A673 (cell line): ENCODE measurements at regions not wholly inside any gene's neighbourhood (a gene's known extent, or its start where the extent isn't known, plus 50 kb on each side); places are given as distances from the start of the nearest gene placed in this dataset.
"Not testable (repeated sequence)": the region's sequence is repeated elsewhere in the genome, so short reads cannot be mapped to it uniquely, and the experiment has no call there.

Experiments used
- BruUV-seq: library from RNA; stranded (reverse); fragments of 400-500 nt; replicated peaks from 2 replicates; lab custom pipeline; 2021; lab: Mats Ljungman, UMichigan
- CTCF ChIA-PET: fragments of 300-600 bp; sonication (Branson Sonifier 250); formaldehyde crosslinking; loops from one replicate; lab custom pipeline; 2022; ENCODE audit warnings: antibody characterized with exemption; lab: Charles Lee
- POLR2A ChIA-PET: fragments of 300-600 bp; sonication (Branson Sonifier 250); formaldehyde crosslinking; loops from one replicate; lab custom pipeline; 2022; ENCODE audit warnings: antibody characterized with exemption; ENCODE audit not compliant: low non-redundant PET; lab: Charles Lee
- DNase-seq: peaks from one replicate; pipeline ENCODE4 v3.0.0-alpha.2; 2015; ENCODE audit warnings: low spot score
- H3K27ac ChIP-seq: fragments of 200-600 bp; sonication (generic); 2 replicates; pipeline ENCODE4 v1.5.1; 2016; ENCODE audit warnings: mixed run types, low read depth, mild to moderate bottlenecking, mixed read lengths, antibody characterized with exemption, low read length; ENCODE audit not compliant: poor library complexity, severe bottlenecking
- H3K27me3 ChIP-seq: fragments of 200-600 bp; sonication (generic); replicated peaks from 2 replicates; pipeline ENCODE4 v1.6.1; 2017; ENCODE audit warnings: mixed run types, low read depth, mild to moderate bottlenecking, mixed read lengths, antibody characterized with exemption, low read length; ENCODE audit not compliant: insufficient read depth, poor library complexity
- H3K36me3 ChIP-seq: fragments of 200-600 bp; sonication (generic); 2 replicates; pipeline ENCODE4 v1.6.1; 2016; ENCODE audit warnings: mixed run types, mild to moderate bottlenecking, mixed read lengths, antibody characterized with exemption, low read length; ENCODE audit not compliant: insufficient read depth, poor library complexity, severe bottlenecking
- H3K4me1 ChIP-seq: fragments of 200-600 bp; sonication (generic); 2 replicates; pipeline ENCODE4 v1.6.1; 2017; ENCODE audit warnings: mixed run types, mild to moderate bottlenecking, mixed read lengths, antibody characterized with exemption, low read length; ENCODE audit not compliant: insufficient read depth, poor library complexity, severe bottlenecking
- H3K4me3 ChIP-seq: fragments of 200-600 bp; sonication (generic); 2 replicates; pipeline ENCODE4 v1.5.1; 2016; ENCODE audit warnings: low read depth, mixed run types, mild to moderate bottlenecking, mixed read lengths, low read length; ENCODE audit not compliant: poor library complexity, severe bottlenecking
- H3K9me3 ChIP-seq: fragments of 200-600 bp; sonication (generic); 2 replicates; pipeline ENCODE4 v1.6.1; 2016; ENCODE audit warnings: mixed run types, low read depth, mild to moderate bottlenecking, mixed read lengths, antibody characterized with exemption, low read length; ENCODE audit not compliant: poor library complexity, severe bottlenecking
- EZH2 ChIP-seq: fragments of 200-600 bp; sonication (generic); IDR thresholded peaks from 2 replicates; pipeline ENCODE4 v1.6.1; 2017; ENCODE audit warnings: borderline replicate concordance, low read depth, mild to moderate bottlenecking, mixed read lengths, antibody characterized with exemption, low read length; ENCODE audit not compliant: poor library complexity, severe bottlenecking
- intact Hi-C: fragments of 100-400 bp; cut with micrococcal nuclease; formaldehyde crosslinking; loops from one replicate; pipeline ENCODE4 v1.10.0; 2022; ENCODE audit not compliant: unreplicated experiment
- TF ChIP-seq, protein P1 (sequence below): fragments of 300-800, 200-600 bp; sonication (generic); conservative IDR thresholded peaks from 2 replicates; pipeline ENCODE4 v1.5.1; 2017; ENCODE audit warnings: low read depth, mild to moderate bottlenecking, antibody characterized with exemption, low read length, moderate library complexity, mixed read lengths

DNA sequence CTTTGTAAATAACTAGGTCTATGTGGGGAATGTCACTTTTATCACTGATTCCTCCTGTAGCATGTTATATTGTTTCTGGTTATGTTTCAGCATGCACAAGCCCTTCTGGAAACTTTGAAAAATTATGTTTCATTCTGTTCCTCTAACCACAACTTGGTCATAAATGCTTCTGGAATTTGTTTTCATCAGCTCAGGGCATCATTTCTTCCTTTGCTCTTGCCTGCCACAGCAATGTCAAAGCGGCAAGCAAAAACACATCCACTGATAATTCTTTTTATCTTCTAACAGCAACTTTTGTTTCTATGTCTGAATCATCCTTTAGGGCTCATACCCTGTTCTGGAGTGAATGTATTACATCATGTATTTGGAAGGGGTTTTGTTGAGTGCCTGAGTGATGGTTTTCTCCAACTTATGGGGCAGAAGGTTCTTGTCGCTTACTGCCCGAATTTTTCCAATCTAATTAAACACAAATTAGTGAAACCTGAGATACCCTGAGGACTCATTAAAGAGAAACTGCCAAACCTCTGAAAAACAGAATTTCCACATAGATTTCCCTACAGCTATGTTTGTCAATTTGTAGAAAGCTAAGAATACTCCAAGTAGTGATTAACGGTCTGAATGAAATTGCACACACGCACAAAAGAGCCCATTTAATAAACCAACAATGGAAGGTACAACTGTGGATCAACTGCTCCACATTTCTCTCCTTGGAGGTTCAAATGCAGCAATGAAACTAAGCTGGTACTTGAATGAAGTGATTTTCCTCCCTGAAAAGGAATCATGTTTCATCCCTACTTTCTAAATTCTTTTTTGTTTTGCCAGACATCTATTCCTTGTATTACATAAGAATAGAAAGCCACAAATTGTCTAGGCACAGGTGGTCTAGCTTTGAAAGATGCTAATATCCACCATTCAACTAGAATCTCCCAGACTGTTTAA is 173.5 kb upstream of the KRR1 start:
- TF ChIP-seq, protein P1, sequence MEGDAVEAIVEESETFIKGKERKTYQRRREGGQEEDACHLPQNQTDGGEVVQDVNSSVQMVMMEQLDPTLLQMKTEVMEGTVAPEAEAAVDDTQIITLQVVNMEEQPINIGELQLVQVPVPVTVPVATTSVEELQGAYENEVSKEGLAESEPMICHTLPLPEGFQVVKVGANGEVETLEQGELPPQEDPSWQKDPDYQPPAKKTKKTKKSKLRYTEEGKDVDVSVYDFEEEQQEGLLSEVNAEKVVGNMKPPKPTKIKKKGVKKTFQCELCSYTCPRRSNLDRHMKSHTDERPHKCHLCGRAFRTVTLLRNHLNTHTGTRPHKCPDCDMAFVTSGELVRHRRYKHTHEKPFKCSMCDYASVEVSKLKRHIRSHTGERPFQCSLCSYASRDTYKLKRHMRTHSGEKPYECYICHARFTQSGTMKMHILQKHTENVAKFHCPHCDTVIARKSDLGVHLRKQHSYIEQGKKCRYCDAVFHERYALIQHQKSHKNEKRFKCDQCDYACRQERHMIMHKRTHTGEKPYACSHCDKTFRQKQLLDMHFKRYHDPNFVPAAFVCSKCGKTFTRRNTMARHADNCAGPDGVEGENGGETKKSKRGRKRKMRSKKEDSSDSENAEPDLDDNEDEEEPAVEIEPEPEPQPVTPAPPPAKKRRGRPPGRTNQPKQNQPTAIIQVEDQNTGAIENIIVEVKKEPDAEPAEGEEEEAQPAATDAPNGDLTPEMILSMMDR, result no peak
- no peak for TF ChIP-seq EZH2
- intact Hi-C loops, result no loop called here
- H3K27ac ChIP-seq, result no peak overlapping the region
- H3K36me3 ChIP-seq, result no peaks in the 10 kb centered on the region
- no peaks in the 10 kb centered on the region for H3K27me3 ChIP-seq
- H3K4me1 ChIP-seq, result peaks cover 13% of the 10 kb centered on the region
- CTCF ChIA-PET, result no interaction called here
- POLR2A ChIA-PET, result no interaction called here
- no peaks in the 10 kb centered on the region for H3K9me3 ChIP-seq
- no TSS peak for BruUV-seq
- H3K4me3 ChIP-seq, result no peak overlapping the region
- DNase-seq, result no peak

DNA sequence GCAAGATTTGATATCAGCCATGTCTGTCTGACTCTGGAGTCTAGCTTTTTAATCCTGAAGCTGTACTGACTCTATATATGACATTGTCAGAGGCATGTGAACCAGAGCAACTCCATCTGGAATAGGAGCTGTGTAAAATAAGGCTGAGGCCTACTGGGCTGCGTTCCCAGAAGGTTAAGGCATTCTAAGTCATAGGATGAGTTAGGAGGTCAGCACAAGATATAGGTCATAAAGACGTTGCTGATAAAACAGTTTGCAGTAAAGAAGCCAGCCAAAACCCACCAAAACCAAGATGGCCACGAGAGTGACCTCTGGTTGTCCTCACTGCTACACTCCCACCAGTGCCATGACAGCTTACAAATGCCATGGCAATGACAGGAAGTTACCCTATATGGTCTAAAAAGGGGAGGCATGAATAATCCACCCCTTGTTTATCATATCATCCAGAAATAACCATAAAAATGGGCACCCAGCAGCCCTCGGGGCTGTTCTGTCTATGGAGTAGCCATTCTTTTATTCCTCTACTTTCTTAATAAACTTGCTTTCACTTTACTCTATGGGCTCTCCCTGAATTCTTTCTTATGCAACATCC is 172.7 kb upstream of the KRR1 start:
- intact Hi-C loops, result not testable (repeated sequence)

DNA sequence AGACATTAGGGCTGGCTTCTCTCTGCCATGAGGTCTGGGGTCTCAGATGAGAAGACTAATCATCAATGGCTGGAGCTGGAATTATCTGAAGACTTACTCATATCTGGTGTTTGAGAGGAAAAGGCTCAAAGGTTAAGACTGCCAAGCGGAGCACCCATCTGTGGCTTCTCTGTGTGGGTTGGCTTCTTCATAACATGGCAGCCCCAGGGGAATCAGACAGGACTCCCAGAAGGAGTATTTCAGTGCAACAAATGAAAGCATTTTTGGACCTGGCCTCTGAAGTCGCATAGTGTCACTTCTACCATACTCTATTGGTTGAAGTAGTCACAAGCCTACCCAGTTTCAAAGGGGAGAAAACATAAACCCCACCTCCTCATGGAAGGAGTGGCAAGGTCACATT is 171.8 kb upstream of the KRR1 start:
- TF ChIP-seq, protein P1, result no peak
- TF ChIP-seq EZH2, result no peak
- no peak overlapping the region for H3K27ac ChIP-seq
- ChIA-PET POLR2A (no interaction called here), CTCF (no interaction called here)
- no TSS peak for BruUV-seq
- no peaks in the 10 kb centered on the region for H3K27me3 ChIP-seq
- H3K9me3 ChIP-seq, result no peaks in the 10 kb centered on the region
- H3K4me3 ChIP-seq, result no peak overlapping the region
- no peak for DNase-seq
- H3K36me3 ChIP-seq, result no peaks in the 10 kb centered on the region
- peaks cover 13% of the 10 kb centered on the region for H3K4me1 ChIP-seq
- intact Hi-C loops, result no loop called here

More for the DNA sequence above, 172.7 kb upstream of the KRR1 start:
- H3K27me3 ChIP-seq, H3K4me3 ChIP-seq, H3K36me3 ChIP-seq, CTCF ChIA-PET, BruUV-seq, DNase-seq, H3K27ac ChIP-seq, H3K9me3 ChIP-seq, POLR2A ChIA-PET: not testable (repeated sequence)
- H3K4me1 ChIP-seq, result peaks cover 13% of the 10 kb centered on the region

DNA sequence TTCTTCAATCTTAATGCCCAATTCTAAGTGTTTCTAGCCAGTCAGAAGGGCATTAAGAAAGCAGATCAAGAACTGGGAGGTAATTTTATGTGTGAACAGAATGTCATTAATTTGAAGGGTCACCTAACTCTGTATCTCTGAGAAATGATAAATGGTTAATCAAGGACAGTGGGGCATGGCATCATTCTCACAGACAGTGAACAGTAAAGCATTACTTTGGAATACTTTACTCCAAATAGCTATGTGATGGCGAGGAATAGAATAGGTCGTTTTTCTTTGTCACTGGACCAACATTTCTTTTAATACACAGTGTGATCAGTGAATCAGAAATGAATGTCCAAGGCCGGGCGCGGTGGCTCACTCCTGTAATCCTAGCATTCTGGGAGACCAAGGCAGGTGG is 166.1 kb upstream of the KRR1 start:
- H3K27ac ChIP-seq, result no peak overlapping the region
- no TSS peak for BruUV-seq
- no peak overlapping the region for H3K4me3 ChIP-seq
- intact Hi-C loops, result no loop called here
- no peaks in the 10 kb centered on the region for H3K4me1 ChIP-seq
- POLR2A ChIA-PET, result no interaction called here
- CTCF ChIA-PET, result no interaction called here
- no peaks in the 10 kb centered on the region for H3K9me3 ChIP-seq
- no peaks in the 10 kb centered on the region for H3K27me3 ChIP-seq
- DNase-seq, result no peak
- no peak for TF ChIP-seq EZH2
- TF ChIP-seq, protein P1, result no peak
- H3K36me3 ChIP-seq, result no peaks in the 10 kb centered on the region
